Panc1 (cell line): ENCODE measurements at regions not wholly inside any gene's neighbourhood (a gene's known extent, or its start where the extent isn't known, plus 50 kb on each side); places are given as distances from the start of the nearest gene placed in this dataset.

Experiments
- ATAC-seq: fragments of 200-7000 bp; cut with Tn5 transposase; 2 replicates; pipeline ENCODE4 v1.9.1; 2020; ENCODE audit warnings: mild to moderate bottlenecking, moderate library complexity
- BruUV-seq: library from RNA; stranded (reverse); fragments of 400-500 nt; replicated peaks from 2 replicates; lab custom pipeline; 2021; lab: Mats Ljungman, UMichigan
- CTCF ChIA-PET: fragments of 300-600 bp; sonication (Branson Sonifier 250); formaldehyde crosslinking; loops from one replicate; lab custom pipeline; 2022; ENCODE audit warnings: antibody characterized with exemption; lab: Charles Lee
- POLR2A ChIA-PET: fragments of 300-600 bp; sonication (Branson Sonifier 250); formaldehyde crosslinking; loops from one replicate; lab custom pipeline; 2022; ENCODE audit warnings: antibody characterized with exemption; lab: Charles Lee
- DNase-seq: peaks from one replicate; pipeline ENCODE4 v3.0.0-alpha.2; 2010; ENCODE audit warnings: low read depth, low spot score
- H3K27ac ChIP-seq: 2 replicates; pipeline ENCODE4 v1.5.1; 2011; ENCODE audit warnings: mild to moderate bottlenecking, low read length, inconsistent platforms
- H3K27me3 ChIP-seq: fragments of 200-500 bp; sonication (Bioruptor generic); 2 replicates; pipeline ENCODE4 v1.6.0; 2014; ENCODE audit warnings: low read length, inconsistent platforms; ENCODE audit not compliant: control insufficient read depth, insufficient read depth
- H3K36me3 ChIP-seq: fragments of 200-500 bp; sonication (Bioruptor generic); 2 replicates; pipeline ENCODE4 v1.5.1; 2014; ENCODE audit warnings: inconsistent platforms, mild to moderate bottlenecking, low read length, moderate library complexity; ENCODE audit not compliant: control insufficient read depth, insufficient read depth
- H3K4me1 ChIP-seq: 2 replicates; pipeline ENCODE4 v1.5.1; 2011; ENCODE audit warnings: inconsistent platforms, mild to moderate bottlenecking, low read length, moderate library complexity; ENCODE audit not compliant: control insufficient read depth, insufficient read depth
- H3K4me3 ChIP-seq, 2 experiments: 2 replicates each; pipeline ENCODE4 v1.5.1; 2011 to 2012; ENCODE audit warnings: low read depth in 2 of 2, low read length in 2 of 2, mild to moderate bottlenecking in 2 of 2, inconsistent platforms in 1 of 2, moderate library complexity in 1 of 2
- H3K9me3 ChIP-seq: fragments of 200-500 bp; sonication (Bioruptor generic); 2 replicates; pipeline ENCODE4 v1.5.1; 2014; ENCODE audit warnings: low read depth, mild to moderate bottlenecking, inconsistent platforms, low read length, moderate library complexity; ENCODE audit not compliant: control insufficient read depth, insufficient read depth
- CTCF ChIP-seq: fragments of 450-650 bp; IDR thresholded peaks from 2 replicates; pipeline ENCODE4 v1.5.1; 2017; ENCODE audit warnings: mild to moderate bottlenecking
- POLR2AphosphoS5 ChIP-seq: IDR thresholded peaks from 2 replicates; pipeline ENCODE4 v1.6.1; 2012; ENCODE audit warnings: mild to moderate bottlenecking, low read depth, low read length, moderate library complexity
- REST ChIP-seq, 2 experiments: IDR thresholded peaks; 2 replicates each; pipeline ENCODE4 v1.6.1; 2011 to 2012; ENCODE audit warnings: low read depth in 2 of 2, control low read depth in 1 of 2, low read length in 1 of 2, mild to moderate bottlenecking in 1 of 2, moderate library complexity in 1 of 2; ENCODE audit not compliant: insufficient read depth in 1 of 2
- SIN3A ChIP-seq: IDR thresholded peaks from 2 replicates; pipeline ENCODE4 v1.6.1; 2012; ENCODE audit warnings: low read depth, mild to moderate bottlenecking, low read length, moderate library complexity, borderline replicate concordance; ENCODE audit not compliant: insufficient read depth
- TCF7L2 ChIP-seq: IDR thresholded peaks from 2 replicates; pipeline ENCODE4 v1.6.1; 2011; ENCODE audit warnings: mild to moderate bottlenecking, low read depth, low read length, inconsistent platforms
- in situ Hi-C: cut with HindIII; loops from 2 replicates; pipeline ENCODE4 v1.10.0; 2016; ENCODE audit warnings: low sequenced_read_pairs, low pct_unique_long_range_greater_than_20kb
- intact Hi-C: fragments of 100-400 bp; cut with micrococcal nuclease; formaldehyde crosslinking; loops from one replicate; pipeline ENCODE4 v1.10.0; 2022; ENCODE audit not compliant: unreplicated experiment

DNA sequence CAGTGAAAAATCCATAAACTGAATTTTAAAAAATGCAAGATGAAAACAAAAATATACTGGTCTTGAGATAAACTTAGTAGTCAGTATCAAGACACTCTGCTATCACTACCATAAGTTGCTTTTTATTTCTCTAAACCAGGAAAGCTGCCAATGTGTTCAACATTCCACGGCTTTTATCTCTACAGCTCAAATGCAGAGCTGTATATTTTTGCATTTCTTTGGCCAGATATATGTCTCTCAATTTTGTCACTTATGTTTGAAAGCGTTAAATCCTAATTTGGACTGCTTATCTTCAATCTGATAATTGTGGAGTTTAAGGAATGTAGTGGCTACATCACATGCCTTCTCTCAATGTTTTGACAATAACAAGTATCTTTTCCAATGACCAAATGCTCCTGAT is 609.5 kb downstream of the EPHA4 start:
- POLR2A ChIA-PET, result no interaction called here
- Histone ChIP-seq H3K4me1 (no peaks in the 10 kb centered on the region), H3K27ac (no peak overlapping the region), H3K9me3 (no peaks in the 10 kb centered on the region), H3K4me3 (no peak overlapping the region), H3K27me3 (no peaks in the 10 kb centered on the region), H3K36me3 (no peaks in the 10 kb centered on the region)
- BruUV-seq, result no TSS peak
- DNase-seq (no peak), ATAC-seq (no peak)
- in situ Hi-C loops, result no loop called here
- CTCF ChIA-PET, result no interaction called here
- TF ChIP-seq SIN3A (no peak), REST (IDR thresholded peaks at IDR 0.05; ENCODE audit: insufficient read depth in 1 of 2, low read depth in 2 of 2, low read length in 1 of 2) (no peak), CTCF (no peak), TCF7L2 (no peak), POLR2AphosphoS5 (no peak)
- intact Hi-C loops, result no loop called here

GRCh38 chr2:220963076-220963475 is 609.0 kb downstream of the EPHA4 start:
- no peaks in the 10 kb centered on the region for H3K9me3 ChIP-seq
- no peak overlapping the region for H3K27ac ChIP-seq
- ATAC-seq, result no peak
- intact Hi-C loops, result no loop called here
- no TSS peak for BruUV-seq
- no peaks in the 10 kb centered on the region for H3K4me1 ChIP-seq
- POLR2A ChIA-PET, result no interaction called here
- DNase-seq, result no peak
- H3K4me3 ChIP-seq, result no peak overlapping the region
- CTCF ChIA-PET, result no interaction called here
- H3K27me3 ChIP-seq, result no peaks in the 10 kb centered on the region
- in situ Hi-C loops, result no loop called here
- no peaks in the 10 kb centered on the region for H3K36me3 ChIP-seq
- TF ChIP-seq SIN3A (no peak), POLR2AphosphoS5 (no peak), CTCF (no peak), REST (IDR thresholded peaks at IDR 0.05; ENCODE audit: insufficient read depth in 1 of 2, low read depth in 2 of 2, low read length in 1 of 2) (no peak), TCF7L2 (no peak)
